ENCODE measurements at regions not wholly inside any gene's neighbourhood (a gene's known extent, or its start where the extent isn't known, plus 50 kb on each side); places are given as distances from the start of the nearest gene placed in this dataset.
"Not testable (repeated sequence)": the region's sequence is repeated elsewhere in the genome, so short reads cannot be mapped to it uniquely, and the experiment has no call there.

GRCh38 chr5:116719106-116719505 is 144.5 kb upstream of the SEMA6A start:
- no peak for DNase-seq

- no peak for DNase-seq
These were observed 143.7 kb upstream of the SEMA6A start for GRCh38 chr5:116718317-116718716.

- DNase-seq: no peak
These were observed 134.5 kb upstream of the SEMA6A start for GRCh38 chr5:116709082-116709481.

GRCh38 chr5:116705121-116705519 is 130.5 kb upstream of the SEMA6A start:
- not testable (repeated sequence) for DNase-seq

- DNase-seq: no peak
These were observed 129.3 kb upstream of the SEMA6A start for GRCh38 chr5:116703941-116704340.

GRCh38 chr5:116703328-116703727 is 128.7 kb upstream of the SEMA6A start:
- no peak for DNase-seq

- DNase-seq: no peak
These were observed 128.2 kb upstream of the SEMA6A start for GRCh38 chr5:116702776-116703175.

GRCh38 chr5:116699332-116699731 is 124.7 kb upstream of the SEMA6A start:
- DNase-seq: no peak

GRCh38 chr5:116696366-116696765 is 121.7 kb upstream of the SEMA6A start:
- DNase-seq: no peak

- DNase-seq: no peak
These were observed 121.1 kb upstream of the SEMA6A start for GRCh38 chr5:116695681-116696080.

- DNase-seq: no peak
These were observed 111.8 kb upstream of the SEMA6A start for GRCh38 chr5:116686438-116686837.

GRCh38 chr5:116685931-116686330 is 111.3 kb upstream of the SEMA6A start:
- DNase-seq: no peak

- no peak for DNase-seq
These were observed 110.4 kb upstream of the SEMA6A start for GRCh38 chr5:116685069-116685468.

GRCh38 chr5:116681334-116682013 is 106.9 kb upstream of the SEMA6A start:
- DNase-seq: no peak

GRCh38 chr5:116675626-116675910 is 100.9 kb upstream of the SEMA6A start:
- DNase-seq: no peak

- DNase-seq: no peak
These were observed 100.4 kb upstream of the SEMA6A start for GRCh38 chr5:116674881-116675625.

- DNase-seq: no peak
These were observed 98.8 kb upstream of the SEMA6A start for GRCh38 chr5:116673453-116673852.

- no peak for DNase-seq
These were observed 97.6 kb upstream of the SEMA6A start for GRCh38 chr5:116672203-116672602.

GRCh38 chr5:116671211-116671736 is 96.7 kb upstream of the SEMA6A start:
- DNase-seq: no peak

- no peak for DNase-seq
These were observed 94.8 kb upstream of the SEMA6A start for GRCh38 chr5:116669261-116670031.

GRCh38 chr5:116668390-116668789 is 93.8 kb upstream of the SEMA6A start:
- no peak for DNase-seq

- DNase-seq: no peak
These were observed 92.3 kb upstream of the SEMA6A start for GRCh38 chr5:116666901-116667300.

GRCh38 chr5:116664988-116665387 is 90.4 kb upstream of the SEMA6A start:
- DNase-seq: no peak

- no peak for DNase-seq
These were observed 88.5 kb upstream of the SEMA6A start for GRCh38 chr5:116663081-116663480.
